Middle frontal gyrus (tissue), 1 donor: ENCODE measurements at regions not wholly inside any gene's neighbourhood (a gene's known extent, or its start where the extent isn't known, plus 50 kb on each side); places are given as distances from the start of the nearest gene placed in this dataset.
"Not testable (repeated sequence)": the region's sequence is repeated elsewhere in the genome, so short reads cannot be mapped to it uniquely, and the experiment has no call there.

Experiments used
- DNase-seq: peaks from one replicate; pipeline ENCODE4 v3.0.0-alpha.2; 2015; ENCODE audit warnings: low spot score; ENCODE audit errors: extremely low spot score

- DNase-seq = no peak
These were observed 123.1 kb upstream of the PRMT8 start for GRCh38 chr12:3367750-3368444.

GRCh38 chr12:3371018-3371417 is 120.0 kb upstream of the PRMT8 start:
- no peak for DNase-seq

DNA sequence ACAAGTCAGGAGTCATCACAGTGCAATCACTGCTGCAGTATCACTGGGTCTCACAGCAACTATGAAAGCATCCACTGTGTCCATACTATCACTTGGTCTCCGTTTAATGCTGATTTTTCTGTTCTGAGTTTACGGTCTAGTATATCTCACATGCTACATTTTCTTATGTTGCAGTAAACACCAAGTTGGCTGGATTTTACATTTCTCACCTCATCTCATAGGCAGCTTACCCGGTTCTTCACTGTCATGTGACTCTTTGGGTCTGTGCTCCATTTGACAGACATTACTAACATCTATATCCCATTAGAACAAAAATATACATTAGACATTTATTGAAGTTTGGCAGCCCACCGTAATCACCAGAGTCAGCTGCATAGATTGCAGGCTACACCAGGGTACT is 115.7 kb upstream of the PRMT8 start:
- DNase-seq = no peak

GRCh38 chr12:3376779-3377455 is 114.1 kb upstream of the PRMT8 start:
- DNase-seq = no peak

DNA sequence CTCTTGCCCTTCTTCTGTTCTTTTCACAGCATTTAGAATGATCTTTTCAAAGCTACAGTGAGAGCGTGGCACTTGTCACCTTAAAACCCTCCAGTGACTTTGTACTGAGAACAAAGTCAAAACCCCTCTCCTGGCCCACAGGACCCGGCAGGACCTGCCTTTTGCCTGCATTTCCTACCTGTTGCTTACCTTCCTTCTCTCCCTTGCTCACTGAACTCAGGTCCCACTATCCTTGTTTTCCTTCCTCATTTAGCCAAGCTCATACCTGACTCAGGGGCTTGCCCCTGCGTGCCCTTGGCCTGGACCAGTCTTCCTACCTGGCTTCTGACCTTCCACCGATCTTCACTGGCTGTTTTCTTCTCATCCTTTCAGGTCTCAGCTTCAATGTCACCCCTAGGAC is 112.3 kb upstream of the PRMT8 start:
- DNase-seq = no peak

DNA sequence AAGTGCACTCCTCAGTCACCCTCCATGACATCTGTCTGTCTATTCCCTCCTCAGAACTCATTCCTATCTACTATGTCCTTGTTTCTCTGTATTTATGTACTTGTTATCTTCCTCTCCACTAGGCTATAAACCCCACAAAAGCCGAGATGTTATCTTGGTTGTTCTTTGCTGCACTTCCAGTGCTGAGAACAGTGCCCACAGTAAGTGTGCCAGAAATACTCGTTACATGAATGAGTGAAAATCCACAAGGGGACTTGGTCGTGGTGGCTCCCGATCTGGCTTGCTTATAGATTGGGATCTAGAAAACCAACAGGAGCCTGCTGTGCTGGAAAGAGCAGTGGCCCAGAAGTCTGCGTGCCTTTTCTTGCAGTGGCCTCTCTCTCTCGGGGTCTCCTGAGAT is 111.9 kb upstream of the PRMT8 start:
- DNase-seq = no peak

DNA sequence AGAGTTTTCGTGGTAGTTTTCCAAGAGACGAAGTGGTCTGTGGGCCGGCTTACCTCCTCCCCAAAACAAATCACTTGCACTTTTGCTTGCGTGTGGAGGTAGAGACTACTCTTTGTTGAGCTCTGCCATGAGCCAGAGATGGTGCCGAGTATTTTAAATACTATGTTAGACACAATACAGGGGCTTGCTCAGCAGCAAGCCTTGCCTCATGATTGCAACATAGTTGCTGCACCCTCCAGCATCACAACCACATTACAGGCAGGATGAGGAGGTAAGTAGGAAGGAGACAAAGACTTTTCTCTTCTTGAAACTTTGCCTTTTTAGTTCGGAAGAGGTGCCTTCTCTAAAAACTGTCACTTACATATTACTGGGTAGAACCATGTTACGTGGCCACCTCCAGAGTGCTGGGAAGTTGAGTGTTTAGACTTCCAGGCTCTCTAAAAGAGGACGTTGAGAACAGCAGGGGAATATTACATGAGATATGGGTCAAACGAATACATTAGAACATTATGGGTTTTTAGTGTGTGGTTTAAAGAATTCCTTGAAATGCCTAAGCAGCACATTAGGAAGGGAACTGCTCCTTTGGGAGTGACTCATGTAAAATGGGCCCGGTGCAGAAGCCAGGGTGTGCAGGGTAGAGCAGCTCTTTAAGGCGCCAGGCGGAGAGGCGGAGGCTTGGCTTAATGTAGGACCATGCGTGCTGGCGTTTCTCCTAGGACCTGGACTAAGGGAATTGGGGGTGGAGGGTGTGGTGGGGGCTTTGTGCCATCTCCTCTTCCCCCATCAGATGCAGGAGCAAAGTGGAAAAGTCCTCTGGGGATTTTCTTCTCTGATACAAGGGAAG is 110.6 kb upstream of the PRMT8 start:
- DNase-seq = no peak

GRCh38 chr12:3381059-3382047 is 109.7 kb upstream of the PRMT8 start:
- no peak for DNase-seq

DNA sequence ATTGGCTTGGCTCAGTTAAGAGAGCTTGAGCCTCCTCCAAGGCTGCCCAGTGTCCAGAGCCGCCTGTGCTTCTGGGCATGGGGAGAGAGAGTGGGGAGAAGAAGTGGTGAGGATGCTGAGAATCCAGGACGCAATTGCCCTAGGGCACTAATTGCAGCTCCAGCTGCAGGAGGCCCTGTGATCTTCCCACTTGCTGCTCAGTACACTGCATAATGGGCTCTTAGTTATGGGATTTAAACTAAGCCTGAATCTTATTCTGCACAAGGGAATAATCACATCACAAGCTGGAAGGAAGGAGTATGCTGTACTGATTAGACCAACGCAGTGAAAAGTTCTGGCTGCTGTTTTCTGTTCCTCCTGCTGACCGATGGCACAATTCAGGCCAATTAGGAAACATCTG is 101.0 kb upstream of the PRMT8 start:
- no peak for DNase-seq

GRCh38 chr12:3397596-3397995 is 93.4 kb upstream of the PRMT8 start:
- DNase-seq = not testable (repeated sequence)

DNA sequence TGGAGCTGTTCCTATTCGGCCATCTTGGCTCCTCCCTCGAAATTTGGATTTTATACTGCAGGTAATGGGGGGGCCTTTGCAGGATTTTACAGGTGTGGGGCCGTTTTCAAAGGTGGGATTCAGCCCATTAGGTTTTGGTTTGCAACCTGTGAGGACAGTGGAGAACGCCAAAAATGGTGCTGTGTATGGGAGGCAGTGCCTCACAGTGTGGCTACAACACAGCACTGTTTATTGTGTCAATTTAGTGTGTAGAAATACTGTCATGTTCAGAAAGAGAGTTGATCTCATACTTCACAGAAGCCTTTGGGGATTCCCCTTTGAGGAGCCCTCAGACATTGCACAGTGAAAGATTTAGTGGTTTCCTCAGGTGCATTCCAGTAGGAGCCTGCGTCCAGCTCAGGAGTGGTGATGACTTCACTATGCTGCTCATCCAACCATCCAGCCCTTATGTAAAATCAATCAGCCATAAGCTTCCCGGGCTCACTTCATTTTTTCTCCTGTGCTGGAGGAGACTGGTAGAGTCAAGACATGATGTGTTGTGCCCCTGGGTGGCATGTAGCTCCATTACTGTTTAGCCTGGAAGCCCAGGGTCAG is 92.7 kb upstream of the PRMT8 start:
- no peak for DNase-seq

DNA sequence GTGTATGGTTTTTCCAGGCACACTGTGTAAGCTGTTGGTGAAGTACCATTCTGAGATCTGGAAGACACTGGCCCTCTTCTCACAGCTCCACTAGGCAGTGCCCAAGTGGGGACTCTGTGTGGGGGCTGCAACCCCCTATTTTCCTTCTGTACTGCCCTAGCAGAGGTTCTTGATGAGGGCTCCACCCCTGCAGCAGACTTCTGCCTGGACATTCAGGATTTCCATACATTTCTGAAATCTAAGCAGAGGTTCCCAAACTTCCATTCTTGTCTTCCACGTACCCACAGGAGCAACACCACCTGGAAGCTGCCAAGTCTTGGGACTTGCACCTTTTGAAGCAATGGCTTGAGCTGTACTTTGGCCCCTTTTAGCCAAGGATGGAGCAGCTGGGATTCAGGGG is 85.2 kb upstream of the PRMT8 start:
- DNase-seq = no peak

DNA sequence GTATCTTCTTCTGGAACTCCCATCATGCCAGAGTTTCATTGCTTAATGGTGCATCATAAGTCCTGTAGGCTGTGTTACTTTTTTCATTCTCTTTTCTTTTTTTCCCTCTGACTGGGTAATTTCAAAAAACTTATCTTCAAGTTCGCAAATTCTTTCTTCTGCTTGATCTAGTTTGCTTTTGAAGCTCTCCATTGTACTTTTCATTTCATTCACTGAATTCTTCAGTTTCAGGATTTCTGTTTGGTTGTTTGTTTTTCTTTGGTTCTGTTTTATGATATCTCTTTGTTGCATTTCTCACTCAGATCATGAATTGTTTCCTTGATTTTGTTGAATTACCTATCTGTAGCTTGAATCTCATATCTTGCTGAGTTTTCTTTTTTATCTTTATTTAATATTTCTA is 83.3 kb upstream of the PRMT8 start:
- no peak for DNase-seq

- no peak for DNase-seq
These were observed 81.3 kb upstream of the PRMT8 start for GRCh38 chr12:3409662-3410061.

GRCh38 chr12:3416159-3416558 is 74.8 kb upstream of the PRMT8 start:
- DNase-seq = no peak

DNA sequence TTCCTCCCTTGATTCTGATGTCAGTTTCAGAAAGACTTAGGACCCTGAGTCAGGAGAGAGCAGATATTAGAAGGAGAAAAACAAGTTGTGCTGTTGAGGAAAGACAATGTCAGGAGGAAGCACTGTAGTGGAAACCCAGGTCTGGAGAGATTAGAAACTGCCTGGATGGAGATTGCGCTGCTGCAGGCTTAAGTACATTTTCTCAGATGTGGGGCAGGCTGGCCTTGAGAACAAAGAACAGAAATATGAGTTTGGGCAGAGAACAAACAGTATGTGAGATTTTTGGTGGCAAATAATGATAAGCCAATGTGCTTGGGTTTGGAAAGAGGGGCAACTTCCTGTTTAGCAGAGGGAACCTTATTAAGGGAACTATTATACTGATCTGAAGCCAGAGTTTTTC is 74.3 kb upstream of the PRMT8 start:
- no peak for DNase-seq

DNA sequence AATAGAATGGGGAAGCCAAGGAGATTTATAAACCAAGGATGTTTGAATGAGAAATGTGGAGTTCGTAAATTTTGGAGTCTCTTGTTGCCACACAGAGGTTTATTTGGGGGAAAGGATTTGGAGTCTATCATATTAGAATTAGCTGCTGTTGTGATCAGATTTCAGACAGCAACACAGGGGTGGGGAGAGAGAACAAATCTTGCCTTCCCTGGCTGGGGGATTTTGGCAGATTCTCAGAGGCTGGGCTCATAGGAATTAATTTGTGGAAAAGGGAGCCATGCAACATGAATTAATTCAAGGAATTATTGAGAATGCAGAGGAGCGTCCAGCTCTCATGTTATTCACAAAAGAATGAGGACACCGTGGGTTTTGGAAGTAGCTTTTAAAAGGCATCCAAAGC is 73.9 kb upstream of the PRMT8 start:
- DNase-seq = no peak

GRCh38 chr12:3417937-3418462 is 73.0 kb upstream of the PRMT8 start:
- no peak for DNase-seq

GRCh38 chr12:3418609-3419390 is 72.2 kb upstream of the PRMT8 start:
- no peak for DNase-seq

DNA sequence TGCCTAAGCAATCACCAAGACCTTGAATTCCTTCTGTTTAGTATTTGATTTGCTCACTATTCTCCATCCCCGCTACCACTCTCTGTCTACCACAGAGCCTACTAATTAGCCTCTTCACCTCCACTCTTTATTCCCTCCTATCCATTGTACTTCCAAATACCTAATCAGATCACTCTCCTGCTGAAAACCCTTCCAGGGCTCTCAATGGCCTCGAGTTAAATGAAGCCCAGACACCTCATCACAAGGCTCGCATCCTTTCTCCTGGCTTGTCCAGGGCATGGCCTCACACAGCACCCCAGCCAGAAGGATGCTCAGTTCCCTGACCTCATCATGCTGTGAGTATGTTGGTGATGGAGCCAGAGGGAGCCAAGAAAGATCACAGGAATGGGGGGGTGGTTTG is 71.4 kb upstream of the PRMT8 start:
- DNase-seq = no peak
